Esophagus squamous epithelium (tissue), 4 donors: ENCODE measurements at regions not wholly inside any gene's neighbourhood (a gene's known extent, or its start where the extent isn't known, plus 50 kb on each side); places are given as distances from the start of the nearest gene placed in this dataset.

Source experiments
- CTCF ChIP-seq, 6 experiments: fragments of 450-650 bp in 4 of 6; fragments of 200-600 bp in 2 of 6; sonication (generic) in 2 of 6; IDR thresholded peaks; one replicate each; pipeline ENCODE4 v1.5.1; 2016 to 2019; ENCODE audit warnings: antibody characterized with exemption in 6 of 6, mild to moderate bottlenecking in 4 of 6, moderate library complexity in 4 of 6
- POLR2A ChIP-seq, 4 donors: fragments of 450-650 bp; IDR thresholded peaks; one replicate each; pipeline ENCODE4 v1.6.1; 2017; ENCODE audit warnings: antibody characterized with exemption in 4 of 4, mild to moderate bottlenecking in 4 of 4, moderate library complexity in 3 of 4

- TF ChIP-seq CTCF (IDR thresholded peaks at IDR 0.05): no peak
- TF ChIP-seq POLR2A (IDR thresholded peaks at IDR 0.05): no peak
Observed at GRCh38 chr11:106413222-106413621, 335.8 kb downstream of the AASDHPPT start.
